ENCODE measurements at regions not wholly inside any gene's neighbourhood (a gene's known extent, or its start where the extent isn't known, plus 50 kb on each side); places are given as distances from the start of the nearest gene placed in this dataset.

- H3K36me3 ChIP-seq = no peaks in the 10 kb centered on the region
- no peaks in the 10 kb centered on the region for H3K9me3 ChIP-seq (ENCODE audit: low read depth)
- no peak for DNase-seq (ENCODE audit: low read depth in 1 of 2, low spot score in 1 of 2)
- TF ChIP-seq CTCF (IDR thresholded peaks at IDR 0.05; ENCODE audit: low read depth, low read length) = no peak
- H3K27me3 ChIP-seq = no peaks in the 10 kb centered on the region
- no peak overlapping the region for H3K27ac ChIP-seq
- no peaks in the 10 kb centered on the region for H3K4me1 ChIP-seq (ENCODE audit: low read depth)
- no peak overlapping the region for H3K4me3 ChIP-seq
Measured at GRCh38 chr4:34178476-34178875, 2065.8 kb downstream of the ARAP2 start.

- no peaks in the 10 kb centered on the region for H3K36me3 ChIP-seq
- no peak overlapping the region for H3K27ac ChIP-seq
- H3K4me1 ChIP-seq (ENCODE audit: low read depth) = no peaks in the 10 kb centered on the region
- no peaks in the 10 kb centered on the region for H3K9me3 ChIP-seq (ENCODE audit: low read depth)
- no peak overlapping the region for H3K4me3 ChIP-seq
- no peaks in the 10 kb centered on the region for H3K27me3 ChIP-seq
- peak in 1 of 2 donors; percentile 92 for DNase-seq (ENCODE audit: low read depth in 1 of 2, low spot score in 1 of 2)
- no peak for TF ChIP-seq CTCF (IDR thresholded peaks at IDR 0.05; ENCODE audit: low read depth, low read length)
Measured at GRCh38 chr4:34181311-34181841, 2062.9 kb downstream of the ARAP2 start.

GRCh38 chr4:34181891-34182290 lies 2062.4 kb downstream of the ARAP2 start:
- H3K9me3 ChIP-seq (ENCODE audit: low read depth) = no peaks in the 10 kb centered on the region
- H3K27ac ChIP-seq = no peak overlapping the region
- DNase-seq (ENCODE audit: low read depth in 1 of 2, low spot score in 1 of 2) = peak in 1 of 2 donors; percentile 80
- no peaks in the 10 kb centered on the region for H3K36me3 ChIP-seq
- no peaks in the 10 kb centered on the region for H3K4me1 ChIP-seq (ENCODE audit: low read depth)
- TF ChIP-seq CTCF (IDR thresholded peaks at IDR 0.05; ENCODE audit: low read depth, low read length) = no peak
- no peak overlapping the region for H3K4me3 ChIP-seq
- H3K27me3 ChIP-seq = no peaks in the 10 kb centered on the region

GRCh38 chr4:34182306-34182705 lies 2062.0 kb downstream of the ARAP2 start:
- Histone ChIP-seq H3K27me3 (no peaks in the 10 kb centered on the region), H3K4me3 (no peak overlapping the region), H3K36me3 (no peaks in the 10 kb centered on the region), H3K4me1 (ENCODE audit: low read depth) (no peaks in the 10 kb centered on the region), H3K27ac (no peak overlapping the region), H3K9me3 (ENCODE audit: low read depth) (no peaks in the 10 kb centered on the region)
- peak in 1 of 2 donors; percentile 89 for DNase-seq (ENCODE audit: low read depth in 1 of 2, low spot score in 1 of 2)
- TF ChIP-seq CTCF (IDR thresholded peaks at IDR 0.05; ENCODE audit: low read depth, low read length) = no peak

- H3K27ac ChIP-seq = no peak overlapping the region
- H3K27me3 ChIP-seq = no peaks in the 10 kb centered on the region
- no peak for DNase-seq (ENCODE audit: low read depth in 1 of 2, low spot score in 1 of 2)
- H3K36me3 ChIP-seq = no peaks in the 10 kb centered on the region
- no peaks in the 10 kb centered on the region for H3K9me3 ChIP-seq (ENCODE audit: low read depth)
- TF ChIP-seq CTCF (IDR thresholded peaks at IDR 0.05; ENCODE audit: low read depth, low read length) = no peak
- H3K4me1 ChIP-seq (ENCODE audit: low read depth) = no peaks in the 10 kb centered on the region
- H3K4me3 ChIP-seq = no peak overlapping the region
Measured at GRCh38 chr4:34183926-34184325, 2060.4 kb downstream of the ARAP2 start.

GRCh38 chr4:34187056-34187455 lies 2057.3 kb downstream of the ARAP2 start:
- no peaks in the 10 kb centered on the region for H3K36me3 ChIP-seq
- no peak overlapping the region for H3K27ac ChIP-seq
- no peak for TF ChIP-seq CTCF (IDR thresholded peaks at IDR 0.05; ENCODE audit: low read depth, low read length)
- DNase-seq (ENCODE audit: low read depth in 1 of 2, low spot score in 1 of 2) = no peak
- H3K9me3 ChIP-seq (ENCODE audit: low read depth) = no peaks in the 10 kb centered on the region
- no peaks in the 10 kb centered on the region for H3K4me1 ChIP-seq (ENCODE audit: low read depth)
- H3K4me3 ChIP-seq = no peak overlapping the region
- no peaks in the 10 kb centered on the region for H3K27me3 ChIP-seq
